Suprapubic skin (tissue), 4 donors: ENCODE measurements at regions not wholly inside any gene's neighbourhood (a gene's known extent, or its start where the extent isn't known, plus 50 kb on each side); places are given as distances from the start of the nearest gene placed in this dataset.
A peak's percentile ranks its signal among the peaks of the same experiment; 100 is the strongest.

ENCODE experiments used
- DNase-seq, 2 donors: peaks; one replicate each; pipeline ENCODE4 v3.0.0-alpha.2; 2019; ENCODE audit warnings: low spot score in 2 of 2
- H3K27ac ChIP-seq: fragments of 200-600 bp; sonication (generic); one replicate; pipeline ENCODE4 v1.5.1; 2019
- H3K27me3 ChIP-seq: fragments of 200-600 bp; sonication (generic); one replicate; pipeline ENCODE4 v1.5.1; 2019
- H3K36me3 ChIP-seq: fragments of 200-600 bp; sonication (generic); one replicate; pipeline ENCODE4 v1.5.1; 2019
- H3K4me1 ChIP-seq: fragments of 200-600 bp; sonication (generic); one replicate; pipeline ENCODE4 v1.5.1; 2019
- H3K4me3 ChIP-seq: fragments of 200-600 bp; sonication (generic); one replicate; pipeline ENCODE4 v1.5.1; 2019; ENCODE audit warnings: mild to moderate bottlenecking
- H3K9me3 ChIP-seq: fragments of 200-600 bp; sonication (generic); one replicate; pipeline ENCODE4 v1.5.1; 2019
- EP300 ChIP-seq: sonication (generic); formaldehyde crosslinking; IDR thresholded peaks from one replicate; pipeline ENCODE4 v1.6.1; 2017; ENCODE audit warnings: antibody characterized with exemption
- POLR2A ChIP-seq, 2 donors: fragments of 450-650 bp; IDR thresholded peaks; one replicate each; pipeline ENCODE4 v1.6.1; 2017; ENCODE audit warnings: antibody characterized with exemption in 2 of 2, mild to moderate bottlenecking in 2 of 2, moderate library complexity in 2 of 2
- POLR2AphosphoS5 ChIP-seq, 3 donors: sonication (generic); formaldehyde crosslinking; IDR thresholded peaks; one replicate each; pipeline ENCODE4 v1.6.1; 2017; ENCODE audit warnings: antibody characterized with exemption in 3 of 3
- WGBS: methylation state at CpG from one replicate; pipeline ENCODE4 v1.1.5; 2018; 5-methylcytosine and 5-hydroxymethylcytosine counted together
- TF ChIP-seq, protein P1 (sequence below), 2 donors: fragments of 200-600 bp in 1 of 2; fragments of 450-650 bp in 1 of 2; sonication (generic) in 1 of 2; IDR thresholded peaks; one replicate each; pipeline ENCODE4 v1.5.1; 2016 to 2019; ENCODE audit warnings: antibody characterized with exemption in 2 of 2, mild to moderate bottlenecking in 1 of 2, moderate library complexity in 1 of 2

DNA sequence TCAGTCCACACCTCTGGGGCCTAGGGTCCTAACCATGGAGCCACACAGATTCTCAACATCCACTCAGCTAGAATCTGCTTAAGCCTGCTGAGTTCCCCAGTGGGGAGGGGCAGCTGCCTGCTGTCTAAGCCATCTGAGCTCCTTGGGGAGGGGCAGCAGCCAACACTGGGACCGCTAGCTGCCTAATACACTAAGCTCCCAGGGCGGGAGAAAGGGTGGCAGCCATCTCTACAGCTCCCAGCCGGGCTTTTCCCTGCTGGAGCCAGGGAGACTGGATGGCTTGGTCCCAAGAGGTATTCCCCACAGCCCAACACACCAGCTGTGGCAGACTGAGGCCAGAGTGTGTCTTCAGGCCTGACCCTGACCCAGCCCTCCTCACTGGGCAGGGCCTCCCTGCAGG, 217.3 kb upstream of the TMEM45B start:
- WGBS = 74% methylated on average over 3 of the region's 3 CpGs
- H3K4me3 ChIP-seq = no peak overlapping the region

DNA sequence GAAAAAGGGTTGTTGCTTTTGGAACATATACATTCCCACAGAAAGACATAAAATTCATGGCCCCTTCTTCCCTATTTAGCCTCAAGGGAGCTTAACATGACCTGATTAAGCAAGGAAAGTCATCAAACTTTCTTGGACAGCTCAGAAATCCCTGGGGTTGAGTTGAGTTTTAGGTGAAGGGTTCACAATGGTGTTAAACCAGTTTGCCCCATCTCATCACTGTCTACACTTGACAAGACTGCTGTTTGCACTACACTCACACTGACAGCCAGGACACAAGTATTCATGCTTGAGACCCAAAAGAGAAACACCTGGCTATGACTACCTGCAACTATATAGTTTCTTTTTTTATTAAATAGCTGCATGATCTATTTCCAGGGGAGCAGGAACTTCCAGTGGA, 209.8 kb upstream of the TMEM45B start:
- TF ChIP-seq, protein P1, sequence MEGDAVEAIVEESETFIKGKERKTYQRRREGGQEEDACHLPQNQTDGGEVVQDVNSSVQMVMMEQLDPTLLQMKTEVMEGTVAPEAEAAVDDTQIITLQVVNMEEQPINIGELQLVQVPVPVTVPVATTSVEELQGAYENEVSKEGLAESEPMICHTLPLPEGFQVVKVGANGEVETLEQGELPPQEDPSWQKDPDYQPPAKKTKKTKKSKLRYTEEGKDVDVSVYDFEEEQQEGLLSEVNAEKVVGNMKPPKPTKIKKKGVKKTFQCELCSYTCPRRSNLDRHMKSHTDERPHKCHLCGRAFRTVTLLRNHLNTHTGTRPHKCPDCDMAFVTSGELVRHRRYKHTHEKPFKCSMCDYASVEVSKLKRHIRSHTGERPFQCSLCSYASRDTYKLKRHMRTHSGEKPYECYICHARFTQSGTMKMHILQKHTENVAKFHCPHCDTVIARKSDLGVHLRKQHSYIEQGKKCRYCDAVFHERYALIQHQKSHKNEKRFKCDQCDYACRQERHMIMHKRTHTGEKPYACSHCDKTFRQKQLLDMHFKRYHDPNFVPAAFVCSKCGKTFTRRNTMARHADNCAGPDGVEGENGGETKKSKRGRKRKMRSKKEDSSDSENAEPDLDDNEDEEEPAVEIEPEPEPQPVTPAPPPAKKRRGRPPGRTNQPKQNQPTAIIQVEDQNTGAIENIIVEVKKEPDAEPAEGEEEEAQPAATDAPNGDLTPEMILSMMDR (IDR thresholded peaks at IDR 0.05) = no peak
- TF ChIP-seq EP300 (no peak), POLR2A (IDR thresholded peaks at IDR 0.05) (no peak), POLR2AphosphoS5 (IDR thresholded peaks at IDR 0.05) (no peak)
- no peak for DNase-seq
- Histone ChIP-seq H3K9me3 (no peaks in the 10 kb centered on the region), H3K27me3 (no peaks in the 10 kb centered on the region), H3K4me1 (peaks cover 7% of the 10 kb centered on the region), H3K36me3 (no peaks in the 10 kb centered on the region), H3K4me3 (no peak overlapping the region), H3K27ac (no peak overlapping the region)

More for the DNA sequence above, 217.3 kb upstream of the TMEM45B start:
- TF ChIP-seq POLR2A (IDR thresholded peaks at IDR 0.05) (no peak), POLR2AphosphoS5 (IDR thresholded peaks at IDR 0.05) (no peak), EP300 (no peak)
- TF ChIP-seq, protein P1 (IDR thresholded peaks at IDR 0.05) = no peak
- Histone ChIP-seq H3K9me3 (no peaks in the 10 kb centered on the region), H3K27ac (no peak overlapping the region), H3K4me1 (peaks cover 13% of the 10 kb centered on the region), H3K36me3 (no peaks in the 10 kb centered on the region), H3K27me3 (no peaks in the 10 kb centered on the region)
- DNase-seq = no peak

DNA sequence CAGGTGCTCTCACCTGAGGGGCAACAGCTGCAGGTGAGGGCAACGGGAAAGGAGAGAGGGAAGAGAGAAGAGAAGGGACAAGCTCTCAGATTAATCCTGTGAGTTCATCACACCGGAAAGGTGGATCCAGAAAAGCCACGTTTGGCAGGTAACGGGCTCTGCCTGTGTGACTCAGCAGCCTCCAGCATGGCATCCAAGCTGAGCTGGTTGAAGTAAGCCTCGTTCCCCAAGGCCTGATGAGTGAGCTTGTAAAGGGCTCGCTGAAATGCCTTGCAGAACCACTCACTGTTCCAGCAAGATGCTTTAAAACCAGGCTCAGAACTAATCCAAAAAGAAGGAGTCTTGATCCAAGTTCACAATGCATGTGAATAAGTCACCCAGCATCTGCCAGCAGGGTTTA, 206.9 kb upstream of the TMEM45B start:
- Histone ChIP-seq H3K9me3 (no peaks in the 10 kb centered on the region), H3K36me3 (no peaks in the 10 kb centered on the region), H3K27ac (no peak overlapping the region), H3K4me1 (peaks cover 26% of the 10 kb centered on the region), H3K27me3 (no peaks in the 10 kb centered on the region), H3K4me3 (no peak overlapping the region)
- 59% methylated on average over 6 of the region's 6 CpGs for WGBS
- TF ChIP-seq POLR2AphosphoS5 (IDR thresholded peaks at IDR 0.05) = peak in 1 of 3 donors; percentile 31
- TF ChIP-seq EP300 = no peak
- TF ChIP-seq POLR2A (IDR thresholded peaks at IDR 0.05) = no peak
- no peak for DNase-seq

DNA sequence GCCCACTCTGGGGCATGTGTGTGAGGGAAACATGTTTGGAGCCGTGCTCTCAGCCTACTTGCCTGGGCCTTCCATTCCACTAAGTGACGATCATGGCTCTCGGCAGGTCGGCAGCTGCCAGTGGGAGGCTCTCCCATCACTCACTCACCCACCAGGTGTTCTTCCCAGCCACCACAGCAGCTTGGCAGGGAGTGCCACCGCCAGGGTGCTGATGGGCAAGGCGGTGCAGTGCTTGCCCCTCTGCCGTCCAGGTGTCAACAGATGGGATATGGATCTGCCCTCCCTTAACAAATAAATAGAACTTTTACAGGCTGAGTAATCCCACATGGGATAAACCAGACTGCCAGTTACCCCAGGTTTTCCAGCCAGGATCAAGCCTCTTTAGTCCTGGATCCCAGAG, 205.5 kb upstream of the TMEM45B start:
- no peak for DNase-seq
- Histone ChIP-seq H3K27ac (peak overlapping the region; percentile 11), H3K4me3 (no peak overlapping the region), H3K36me3 (no peaks in the 10 kb centered on the region), H3K27me3 (no peaks in the 10 kb centered on the region), H3K4me1 (peaks cover 28% of the 10 kb centered on the region), H3K9me3 (no peaks in the 10 kb centered on the region)
- 71% methylated on average over 5 of the region's 7 CpGs for WGBS
- no peak for TF ChIP-seq EP300
- TF ChIP-seq POLR2A (IDR thresholded peaks at IDR 0.05) = no peak
- TF ChIP-seq, protein P1 (IDR thresholded peaks at IDR 0.05) = no peak
- TF ChIP-seq POLR2AphosphoS5 (IDR thresholded peaks at IDR 0.05) = no peak

DNA sequence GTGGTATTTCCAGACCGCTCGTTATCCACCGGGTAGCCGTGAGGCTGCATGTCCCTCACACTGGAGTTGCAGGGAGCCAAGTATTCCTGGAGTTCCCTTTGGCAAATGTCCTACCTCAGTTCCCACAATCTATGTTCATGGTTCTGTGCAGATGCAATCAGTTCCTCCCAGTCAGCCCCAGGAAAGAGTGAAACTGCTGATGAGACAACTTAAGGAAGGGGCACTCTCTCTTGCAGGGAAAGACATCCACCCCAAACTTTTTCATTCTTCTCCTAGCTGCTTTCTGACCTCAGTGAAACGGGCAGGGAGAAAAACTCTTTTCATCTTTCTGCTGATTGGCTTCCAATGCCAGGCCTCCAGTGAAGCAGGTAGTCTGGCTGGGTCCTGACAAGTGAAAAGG, 205.1 kb upstream of the TMEM45B start:
- Histone ChIP-seq H3K27me3 (no peaks in the 10 kb centered on the region), H3K9me3 (no peaks in the 10 kb centered on the region), H3K27ac (peak overlapping the region; percentile 11), H3K4me3 (no peak overlapping the region), H3K4me1 (peaks cover 28% of the 10 kb centered on the region), H3K36me3 (no peaks in the 10 kb centered on the region)
- WGBS = 71% methylated on average over 5 of the region's 5 CpGs
- TF ChIP-seq EP300 (no peak), POLR2A (IDR thresholded peaks at IDR 0.05) (no peak), POLR2AphosphoS5 (IDR thresholded peaks at IDR 0.05) (no peak)
- TF ChIP-seq, protein P1 (IDR thresholded peaks at IDR 0.05) = no peak
- DNase-seq = no peak
